A673 (cell line): ENCODE measurements at regions not wholly inside any gene's neighbourhood (a gene's known extent, or its start where the extent isn't known, plus 50 kb on each side); places are given as distances from the start of the nearest gene placed in this dataset.

Source experiments
- BruUV-seq: library from RNA; stranded (reverse); fragments of 400-500 nt; replicated peaks from 2 replicates; lab custom pipeline; 2021; lab: Mats Ljungman, UMichigan
- CTCF ChIA-PET: fragments of 300-600 bp; sonication (Branson Sonifier 250); formaldehyde crosslinking; loops from one replicate; lab custom pipeline; 2022; ENCODE audit warnings: antibody characterized with exemption; lab: Charles Lee
- POLR2A ChIA-PET: fragments of 300-600 bp; sonication (Branson Sonifier 250); formaldehyde crosslinking; loops from one replicate; lab custom pipeline; 2022; ENCODE audit warnings: antibody characterized with exemption; ENCODE audit not compliant: low non-redundant PET; lab: Charles Lee
- DNase-seq: peaks from one replicate; pipeline ENCODE4 v3.0.0-alpha.2; 2015; ENCODE audit warnings: low spot score
- H3K27ac ChIP-seq: fragments of 200-600 bp; sonication (generic); 2 replicates; pipeline ENCODE4 v1.5.1; 2016; ENCODE audit warnings: mixed run types, low read depth, mild to moderate bottlenecking, mixed read lengths, antibody characterized with exemption, low read length; ENCODE audit not compliant: poor library complexity, severe bottlenecking
- H3K27me3 ChIP-seq: fragments of 200-600 bp; sonication (generic); replicated peaks from 2 replicates; pipeline ENCODE4 v1.6.1; 2017; ENCODE audit warnings: mixed run types, low read depth, mild to moderate bottlenecking, mixed read lengths, antibody characterized with exemption, low read length; ENCODE audit not compliant: insufficient read depth, poor library complexity
- H3K36me3 ChIP-seq: fragments of 200-600 bp; sonication (generic); 2 replicates; pipeline ENCODE4 v1.6.1; 2016; ENCODE audit warnings: mixed run types, mild to moderate bottlenecking, mixed read lengths, antibody characterized with exemption, low read length; ENCODE audit not compliant: insufficient read depth, poor library complexity, severe bottlenecking
- H3K4me1 ChIP-seq: fragments of 200-600 bp; sonication (generic); 2 replicates; pipeline ENCODE4 v1.6.1; 2017; ENCODE audit warnings: mixed run types, mild to moderate bottlenecking, mixed read lengths, antibody characterized with exemption, low read length; ENCODE audit not compliant: insufficient read depth, poor library complexity, severe bottlenecking
- H3K4me3 ChIP-seq: fragments of 200-600 bp; sonication (generic); 2 replicates; pipeline ENCODE4 v1.5.1; 2016; ENCODE audit warnings: low read depth, mixed run types, mild to moderate bottlenecking, mixed read lengths, low read length; ENCODE audit not compliant: poor library complexity, severe bottlenecking
- H3K9me3 ChIP-seq: fragments of 200-600 bp; sonication (generic); 2 replicates; pipeline ENCODE4 v1.6.1; 2016; ENCODE audit warnings: mixed run types, low read depth, mild to moderate bottlenecking, mixed read lengths, antibody characterized with exemption, low read length; ENCODE audit not compliant: poor library complexity, severe bottlenecking
- CTCF ChIP-seq: fragments of 300-800, 200-600 bp; sonication (generic); conservative IDR thresholded peaks from 2 replicates; pipeline ENCODE4 v1.5.1; 2017; ENCODE audit warnings: low read depth, mild to moderate bottlenecking, antibody characterized with exemption, low read length, moderate library complexity, mixed read lengths
- EZH2 ChIP-seq: fragments of 200-600 bp; sonication (generic); IDR thresholded peaks from 2 replicates; pipeline ENCODE4 v1.6.1; 2017; ENCODE audit warnings: borderline replicate concordance, low read depth, mild to moderate bottlenecking, mixed read lengths, antibody characterized with exemption, low read length; ENCODE audit not compliant: poor library complexity, severe bottlenecking
- intact Hi-C: fragments of 100-400 bp; cut with micrococcal nuclease; formaldehyde crosslinking; loops from one replicate; pipeline ENCODE4 v1.10.0; 2022; ENCODE audit not compliant: unreplicated experiment

GRCh38 chrX:5829469-5829868 is 399.2 kb downstream of the NLGN4X start:
- H3K27ac ChIP-seq, result no peak overlapping the region
- no peaks in the 10 kb centered on the region for H3K36me3 ChIP-seq
- no peak for DNase-seq
- no peak for TF ChIP-seq EZH2
- no peak for TF ChIP-seq CTCF
- no peaks in the 10 kb centered on the region for H3K27me3 ChIP-seq
- H3K4me1 ChIP-seq, result no peaks in the 10 kb centered on the region
- no peak overlapping the region for H3K4me3 ChIP-seq
- intact Hi-C loops, result no loop called here
- no TSS peak for BruUV-seq
- ChIA-PET POLR2A (no interaction called here), CTCF (no interaction called here)
- no peaks in the 10 kb centered on the region for H3K9me3 ChIP-seq

GRCh38 chrX:5829060-5829459 is 399.6 kb downstream of the NLGN4X start:
- H3K4me1 ChIP-seq, result no peaks in the 10 kb centered on the region
- no peak overlapping the region for H3K27ac ChIP-seq
- TF ChIP-seq CTCF (no peak), EZH2 (no peak)
- H3K9me3 ChIP-seq, result no peaks in the 10 kb centered on the region
- no TSS peak for BruUV-seq
- ChIA-PET POLR2A (no interaction called here), CTCF (no interaction called here)
- H3K4me3 ChIP-seq, result no peak overlapping the region
- intact Hi-C loops, result no loop called here
- no peaks in the 10 kb centered on the region for H3K36me3 ChIP-seq
- no peak for DNase-seq
- no peaks in the 10 kb centered on the region for H3K27me3 ChIP-seq

- Histone ChIP-seq H3K27ac (no peak overlapping the region), H3K27me3 (no peaks in the 10 kb centered on the region), H3K36me3 (no peaks in the 10 kb centered on the region), H3K9me3 (no peaks in the 10 kb centered on the region), H3K4me1 (no peaks in the 10 kb centered on the region), H3K4me3 (no peak overlapping the region)
- intact Hi-C loops, result no loop called here
- BruUV-seq, result no TSS peak
- CTCF ChIA-PET, result interaction anchor here (0.6 kb wide), 1 partner anchor 15 kb away, joined by 3 read pairs; no protein-coding TSS in a partner anchor
- no peak for TF ChIP-seq CTCF
- TF ChIP-seq EZH2, result no peak
- no peak for DNase-seq
- POLR2A ChIA-PET, result no interaction called here
Measured at GRCh38 chrX:5823903-5824302, 404.8 kb downstream of the NLGN4X start.
